Heart left ventricle (tissue), 13 donors: ENCODE measurements at regions not wholly inside any gene's neighbourhood (a gene's known extent, or its start where the extent isn't known, plus 50 kb on each side); places are given as distances from the start of the nearest gene placed in this dataset.

Source experiments
- CTCF ChIP-seq, 12 donors: fragments of 200-600 bp; sonication (generic) in 4 of 12; IDR thresholded peaks; one replicate each; pipeline versions ENCODE4 v1.5.0 to v1.8.0; 2018 to 2022; ENCODE audit warnings: antibody characterized with exemption in 12 of 12, mild to moderate bottlenecking in 5 of 12
- POLR2A ChIP-seq, 2 donors: fragments of 450-650 bp; IDR thresholded peaks; one replicate each; pipeline ENCODE4 v1.6.1; 2017; ENCODE audit warnings: antibody characterized with exemption in 2 of 2, mild to moderate bottlenecking in 2 of 2, moderate library complexity in 2 of 2
- donor health status: ischemic (EF 13 %, LVEDD 7.1; RV severe dilation, severe dysfunction).
- donor health status: DM: no; HTN: yes; CAD: no.
- donor health status: DM: no; HTN: no; CAD: no.
- donor health status: ischemic (EF 25% LVEDD 6.9; RV normal size, moderate dysfunction).
- donor health status: ischemic (EF 25% LVEDD 5.7; RV mildly dilated, moderate dysfunction).
- donor health status: ischemic (EF 35%, LVEDD 5.7; RV mildly dilated, moderate dysfunction).
- donor health status: nonischemic (EF 11% LVEDD 7.7; RV severe dilation, severe dysfunction).
- donor health status: DM: yes; HTN: yes; CAD: no.
- donor health status: PGD.
- donor health status: ischemic (EF 29% LVEDD 5.4; RV normal size, mild dysfunction).
- donor health status: nonischemic (EF 23%, LVEDD 6.1; RV moderate dilation, normal function).

GRCh38 chr4:35253331-35253730 lies 991.0 kb downstream of the ARAP2 start:
- TF ChIP-seq CTCF (IDR thresholded peaks at IDR 0.05) (no peak), POLR2A (IDR thresholded peaks at IDR 0.05) (no peak)
